Sigmoid colon (tissue), 3 donors: ENCODE measurements at regions not wholly inside any gene's neighbourhood (a gene's known extent, or its start where the extent isn't known, plus 50 kb on each side); places are given as distances from the start of the nearest gene placed in this dataset.

Experiments
- POLR2A ChIP-seq, 2 donors: fragments of 450-650 bp; IDR thresholded peaks; one replicate each; pipeline ENCODE4 v1.6.1; 2016; ENCODE audit warnings: antibody characterized with exemption in 2 of 2, mild to moderate bottlenecking in 2 of 2, moderate library complexity in 2 of 2
- TF ChIP-seq, protein P1 (sequence below), 4 experiments: fragments of 450-650 bp in 3 of 4; fragments of 200-600 bp in 1 of 4; IDR thresholded peaks; one replicate each; pipeline ENCODE4 v1.5.1; 2016 to 2019; ENCODE audit warnings: antibody characterized with exemption in 4 of 4, mild to moderate bottlenecking in 3 of 4, moderate library complexity in 2 of 4

GRCh38 chr2:237231593-237231992 lies 145.9 kb downstream of the COPS8 start:
- TF ChIP-seq POLR2A (IDR thresholded peaks at IDR 0.05): no peak
- TF ChIP-seq, protein P1, sequence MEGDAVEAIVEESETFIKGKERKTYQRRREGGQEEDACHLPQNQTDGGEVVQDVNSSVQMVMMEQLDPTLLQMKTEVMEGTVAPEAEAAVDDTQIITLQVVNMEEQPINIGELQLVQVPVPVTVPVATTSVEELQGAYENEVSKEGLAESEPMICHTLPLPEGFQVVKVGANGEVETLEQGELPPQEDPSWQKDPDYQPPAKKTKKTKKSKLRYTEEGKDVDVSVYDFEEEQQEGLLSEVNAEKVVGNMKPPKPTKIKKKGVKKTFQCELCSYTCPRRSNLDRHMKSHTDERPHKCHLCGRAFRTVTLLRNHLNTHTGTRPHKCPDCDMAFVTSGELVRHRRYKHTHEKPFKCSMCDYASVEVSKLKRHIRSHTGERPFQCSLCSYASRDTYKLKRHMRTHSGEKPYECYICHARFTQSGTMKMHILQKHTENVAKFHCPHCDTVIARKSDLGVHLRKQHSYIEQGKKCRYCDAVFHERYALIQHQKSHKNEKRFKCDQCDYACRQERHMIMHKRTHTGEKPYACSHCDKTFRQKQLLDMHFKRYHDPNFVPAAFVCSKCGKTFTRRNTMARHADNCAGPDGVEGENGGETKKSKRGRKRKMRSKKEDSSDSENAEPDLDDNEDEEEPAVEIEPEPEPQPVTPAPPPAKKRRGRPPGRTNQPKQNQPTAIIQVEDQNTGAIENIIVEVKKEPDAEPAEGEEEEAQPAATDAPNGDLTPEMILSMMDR (IDR thresholded peaks at IDR 0.05): no peak
